ENCODE measurements at regions not wholly inside any gene's neighbourhood (a gene's known extent, or its start where the extent isn't known, plus 50 kb on each side); places are given as distances from the start of the nearest gene placed in this dataset.

- H3K36me3 Mint-ChIP-seq (ENCODE audit: insufficient read depth, unreplicated experiment) = no peaks in the 10 kb centered on the region
- no TSS peak for BruUV-seq (replicated peaks)
- CTCF ChIA-PET = no interaction called here
- H3K4me1 Mint-ChIP-seq (ENCODE audit: low read depth, unreplicated experiment) = no peaks in the 10 kb centered on the region
- H3K27ac Mint-ChIP-seq (ENCODE audit: unreplicated experiment) = no peak overlapping the region
- H3K4me3 Mint-ChIP-seq (ENCODE audit: low read depth, unreplicated experiment) = no peak overlapping the region
- H3K27me3 Mint-ChIP-seq (ENCODE audit: unreplicated experiment) = peaks cover 15% of the 10 kb centered on the region
- H3K9me3 Mint-ChIP-seq (ENCODE audit: low read depth, unreplicated experiment) = peaks cover 4% of the 10 kb centered on the region
- DNase-seq = no peak
- TF ChIP-seq, protein P1, sequence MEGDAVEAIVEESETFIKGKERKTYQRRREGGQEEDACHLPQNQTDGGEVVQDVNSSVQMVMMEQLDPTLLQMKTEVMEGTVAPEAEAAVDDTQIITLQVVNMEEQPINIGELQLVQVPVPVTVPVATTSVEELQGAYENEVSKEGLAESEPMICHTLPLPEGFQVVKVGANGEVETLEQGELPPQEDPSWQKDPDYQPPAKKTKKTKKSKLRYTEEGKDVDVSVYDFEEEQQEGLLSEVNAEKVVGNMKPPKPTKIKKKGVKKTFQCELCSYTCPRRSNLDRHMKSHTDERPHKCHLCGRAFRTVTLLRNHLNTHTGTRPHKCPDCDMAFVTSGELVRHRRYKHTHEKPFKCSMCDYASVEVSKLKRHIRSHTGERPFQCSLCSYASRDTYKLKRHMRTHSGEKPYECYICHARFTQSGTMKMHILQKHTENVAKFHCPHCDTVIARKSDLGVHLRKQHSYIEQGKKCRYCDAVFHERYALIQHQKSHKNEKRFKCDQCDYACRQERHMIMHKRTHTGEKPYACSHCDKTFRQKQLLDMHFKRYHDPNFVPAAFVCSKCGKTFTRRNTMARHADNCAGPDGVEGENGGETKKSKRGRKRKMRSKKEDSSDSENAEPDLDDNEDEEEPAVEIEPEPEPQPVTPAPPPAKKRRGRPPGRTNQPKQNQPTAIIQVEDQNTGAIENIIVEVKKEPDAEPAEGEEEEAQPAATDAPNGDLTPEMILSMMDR (IDR thresholded peaks at IDR 0.05; ENCODE audit: unreplicated experiment) = no peak
- intact Hi-C loops (cut with micrococcal nuclease; ENCODE audit: unreplicated experiment) = no loop called here
These were observed 256.9 kb downstream of the ERMARD start for GRCh38 chr6:170008294-170008785.

DNA sequence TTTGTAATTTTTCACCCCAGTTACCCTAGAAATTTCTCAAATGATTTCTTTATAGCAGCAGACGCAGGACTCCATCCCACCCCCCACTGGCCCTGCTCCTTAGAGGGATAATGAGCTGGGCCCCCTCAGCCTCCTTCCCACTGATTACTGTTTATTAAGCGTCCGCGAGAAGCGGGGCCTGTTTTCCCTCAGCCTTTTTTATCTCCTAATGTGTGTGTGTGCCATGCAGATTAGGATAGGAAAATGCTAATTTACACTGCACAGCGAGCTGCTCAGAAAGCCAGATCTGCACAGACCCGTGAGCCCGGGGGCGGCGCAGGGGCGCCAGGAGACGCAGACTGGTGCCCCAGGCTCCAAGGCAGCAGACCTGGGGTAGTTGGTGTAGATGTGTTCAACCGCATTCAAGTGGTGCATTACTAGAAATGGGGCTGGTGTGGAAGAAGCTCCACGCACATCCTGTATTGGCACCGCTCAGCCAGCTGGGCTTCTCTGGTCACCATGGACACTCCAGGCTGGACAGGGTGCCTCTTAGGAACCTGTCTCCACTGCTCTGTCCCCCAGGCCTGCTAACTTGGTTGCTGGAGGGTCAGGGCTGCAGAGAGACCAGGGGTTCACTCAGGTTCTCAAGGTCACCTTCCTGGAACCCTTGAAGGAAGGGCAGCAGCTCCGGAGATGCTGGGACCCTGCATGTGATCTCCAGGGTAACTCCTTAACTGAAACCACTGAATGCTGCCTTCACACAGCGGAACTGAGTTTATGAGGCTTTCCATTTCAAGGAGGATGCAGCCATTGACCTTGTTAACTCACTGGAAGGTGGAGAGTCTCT, 256.3 kb downstream of the ERMARD start:
- CTCF ChIA-PET = no interaction called here
- no TSS peak for BruUV-seq (replicated peaks)
- H3K4me3 Mint-ChIP-seq (ENCODE audit: low read depth, unreplicated experiment) = no peak overlapping the region

GRCh38 chr6:170006900-170007467, 255.6 kb downstream of the ERMARD start:
- Mint-ChIP-seq H3K4me1 (ENCODE audit: low read depth, unreplicated experiment) (no peaks in the 10 kb centered on the region), H3K27ac (ENCODE audit: unreplicated experiment) (no peak overlapping the region), H3K27me3 (ENCODE audit: unreplicated experiment) (peaks cover 9% of the 10 kb centered on the region), H3K36me3 (ENCODE audit: insufficient read depth, unreplicated experiment) (no peaks in the 10 kb centered on the region), H3K4me3 (ENCODE audit: low read depth, unreplicated experiment) (no peak overlapping the region), H3K9me3 (ENCODE audit: low read depth, unreplicated experiment) (peaks cover 4% of the 10 kb centered on the region)
- DNase-seq = no peak
- intact Hi-C loops (cut with micrococcal nuclease; ENCODE audit: unreplicated experiment) = no loop called here
- CTCF ChIA-PET = no interaction called here
- TF ChIP-seq, protein P1 (IDR thresholded peaks at IDR 0.05; ENCODE audit: unreplicated experiment) = no peak
- BruUV-seq (replicated peaks) = no TSS peak

More for the DNA sequence above, 256.3 kb downstream of the ERMARD start:
- peaks cover 15% of the 10 kb centered on the region for H3K27me3 Mint-ChIP-seq (ENCODE audit: unreplicated experiment)
- no peaks in the 10 kb centered on the region for H3K36me3 Mint-ChIP-seq (ENCODE audit: insufficient read depth, unreplicated experiment)
- intact Hi-C loops (cut with micrococcal nuclease; ENCODE audit: unreplicated experiment) = no loop called here
- H3K9me3 Mint-ChIP-seq (ENCODE audit: low read depth, unreplicated experiment) = peaks cover 4% of the 10 kb centered on the region
- no peak overlapping the region for H3K27ac Mint-ChIP-seq (ENCODE audit: unreplicated experiment)
- H3K4me1 Mint-ChIP-seq (ENCODE audit: low read depth, unreplicated experiment) = no peaks in the 10 kb centered on the region
- TF ChIP-seq, protein P1 (IDR thresholded peaks at IDR 0.05; ENCODE audit: unreplicated experiment) = no peak
- DNase-seq = no peak

GRCh38 chr6:170006071-170006899, 254.9 kb downstream of the ERMARD start:
- intact Hi-C loops (cut with micrococcal nuclease; ENCODE audit: unreplicated experiment) = no loop called here
- Mint-ChIP-seq H3K4me3 (ENCODE audit: low read depth, unreplicated experiment) (no peak overlapping the region), H3K4me1 (ENCODE audit: low read depth, unreplicated experiment) (no peaks in the 10 kb centered on the region), H3K9me3 (ENCODE audit: low read depth, unreplicated experiment) (peaks cover 4% of the 10 kb centered on the region), H3K27me3 (ENCODE audit: unreplicated experiment) (peaks cover 2% of the 10 kb centered on the region), H3K36me3 (ENCODE audit: insufficient read depth, unreplicated experiment) (no peaks in the 10 kb centered on the region), H3K27ac (ENCODE audit: unreplicated experiment) (no peak overlapping the region)
- TF ChIP-seq, protein P1 (IDR thresholded peaks at IDR 0.05; ENCODE audit: unreplicated experiment) = no peak
- no peak for DNase-seq
- CTCF ChIA-PET = no interaction called here
- no TSS peak for BruUV-seq (replicated peaks)
